Large intestine (tissue), 3 donors: ENCODE measurements at regions not wholly inside any gene's neighbourhood (a gene's known extent, or its start where the extent isn't known, plus 50 kb on each side); places are given as distances from the start of the nearest gene placed in this dataset.
A peak's percentile ranks its signal among the peaks of the same experiment; 100 is the strongest.

Source experiments
- DNase-seq, 2 donors: peaks; one replicate each; pipeline versions ENCODE4 v3.0.0 to v3.0.0-alpha.2; 2013
- H3K27ac ChIP-seq: one replicate; pipeline ENCODE4 v1.5.1; 2013; ENCODE audit warnings: low read length
- H3K27me3 ChIP-seq: 2 replicates; pipeline ENCODE4 v1.6.1; 2013; ENCODE audit warnings: low read length; ENCODE audit not compliant: control insufficient read depth, insufficient read depth
- H3K36me3 ChIP-seq: 2 replicates; pipeline ENCODE4 v1.6.1; 2013; ENCODE audit warnings: low read length; ENCODE audit not compliant: control insufficient read depth, insufficient read depth
- H3K4me1 ChIP-seq: one replicate; pipeline ENCODE4 v1.6.1; 2013; ENCODE audit warnings: low read length; ENCODE audit not compliant: control insufficient read depth, insufficient read depth
- H3K4me3 ChIP-seq: one replicate; pipeline ENCODE4 v1.5.1; 2013; ENCODE audit warnings: low read length
- H3K9me3 ChIP-seq: one replicate; pipeline ENCODE4 v1.6.1; 2013; ENCODE audit warnings: mild to moderate bottlenecking, low read depth, low read length, moderate library complexity; ENCODE audit not compliant: control insufficient read depth
- WGBS: methylation state at CpG from one replicate; pipeline ENCODE4 v1.1.5; 2013; ENCODE audit warnings: low lambda C conversion rate; ENCODE audit not compliant: insufficient coverage; 5-methylcytosine and 5-hydroxymethylcytosine counted together

GRCh38 chr5:12071455-12071854, 167.2 kb upstream of the CTNND2 start:
- WGBS: 100% methylated on average over 2 of the region's 2 CpGs
- Histone ChIP-seq H3K4me1 (no peaks in the 10 kb centered on the region), H3K9me3 (no peaks in the 10 kb centered on the region), H3K27ac (no peak overlapping the region), H3K36me3 (no peaks in the 10 kb centered on the region), H3K4me3 (no peak overlapping the region), H3K27me3 (no peaks in the 10 kb centered on the region)
- no peak for DNase-seq

DNA sequence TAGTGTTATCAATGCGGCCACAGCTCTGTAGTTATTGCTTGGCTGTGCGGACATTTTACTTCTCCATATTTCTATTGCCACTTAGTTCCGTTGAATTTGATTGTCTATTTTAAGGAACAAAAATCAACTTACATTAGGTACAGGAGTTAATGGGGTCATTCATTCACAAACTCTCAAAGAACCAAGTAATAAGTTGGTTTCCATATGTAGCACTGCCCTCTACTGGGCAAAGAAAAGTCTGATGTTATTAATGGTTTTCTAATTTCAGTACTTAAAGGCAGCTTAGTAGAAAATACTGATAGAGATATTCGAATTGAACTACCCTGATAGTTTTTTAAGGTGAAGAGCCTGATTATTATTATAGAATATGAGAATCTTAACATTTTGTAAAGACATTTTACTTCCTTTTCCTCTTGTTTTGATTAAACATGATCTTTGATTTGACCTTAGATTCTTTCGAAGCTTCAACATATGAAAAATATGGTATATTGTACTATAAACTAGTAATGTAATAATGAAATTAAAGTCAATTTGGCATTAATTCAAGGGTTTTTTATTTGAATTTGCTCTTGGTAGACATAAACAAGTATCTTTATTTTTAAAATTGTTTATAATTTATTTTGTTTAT, 119.5 kb upstream of the CTNND2 start:
- no peak overlapping the region for H3K27ac ChIP-seq
- 100% methylated on average over 1 of the region's 5 CpGs for WGBS

DNA sequence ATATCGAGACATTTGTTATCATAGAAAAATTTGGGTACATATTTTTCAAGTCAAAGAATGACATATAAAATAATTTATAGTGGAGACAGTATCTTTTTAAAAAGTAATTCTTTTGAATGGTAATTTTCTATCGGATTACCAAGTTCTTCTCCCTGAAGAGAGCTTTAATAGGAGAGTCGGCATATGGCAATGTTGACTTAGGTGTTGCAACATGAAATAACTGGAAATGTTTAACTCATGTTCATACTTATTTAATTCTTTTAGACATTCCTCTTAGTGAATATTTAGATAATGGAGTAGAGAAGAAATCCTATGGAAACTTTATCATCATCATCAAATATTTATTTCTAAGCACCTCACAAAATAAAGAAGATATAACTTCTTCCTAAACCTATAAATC, 118.2 kb upstream of the CTNND2 start:
- Histone ChIP-seq H3K27ac (no peak overlapping the region), H3K4me3 (no peak overlapping the region), H3K9me3 (no peaks in the 10 kb centered on the region), H3K27me3 (no peaks in the 10 kb centered on the region), H3K36me3 (no peaks in the 10 kb centered on the region), H3K4me1 (no peaks in the 10 kb centered on the region)
- WGBS: 100% methylated on average over 1 of the region's 3 CpGs
- DNase-seq: no peak

More for the DNA sequence above, 119.5 kb upstream of the CTNND2 start:
- H3K36me3 ChIP-seq: no peaks in the 10 kb centered on the region
- H3K4me1 ChIP-seq: no peaks in the 10 kb centered on the region
- DNase-seq: peak; percentile 4 to 27
- H3K27me3 ChIP-seq: no peaks in the 10 kb centered on the region
- peaks cover 3% of the 10 kb centered on the region for H3K9me3 ChIP-seq
- no peak overlapping the region for H3K4me3 ChIP-seq

DNA sequence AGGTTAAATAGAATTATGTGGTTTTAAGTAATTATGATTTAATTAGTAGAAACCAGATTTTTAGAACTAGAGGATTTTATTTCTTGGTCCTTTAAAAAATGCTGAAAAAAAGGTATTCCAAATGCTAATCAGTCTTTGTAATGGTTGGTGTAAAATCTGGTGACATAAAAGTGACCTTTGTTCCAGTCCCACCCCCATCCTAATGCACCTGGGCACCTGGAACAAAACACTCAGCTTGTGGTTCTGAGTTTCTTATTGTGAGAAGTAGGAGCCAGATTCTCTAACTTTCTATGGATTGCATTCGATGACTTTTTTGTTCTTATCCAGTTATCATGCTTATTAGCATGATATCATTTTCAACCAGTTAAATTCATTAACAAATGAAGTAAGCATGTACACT, 115.1 kb upstream of the CTNND2 start:
- H3K36me3 ChIP-seq: no peaks in the 10 kb centered on the region
- WGBS: 100% methylated on average over 1 of the region's 1 CpG
- no peak overlapping the region for H3K27ac ChIP-seq
- no peaks in the 10 kb centered on the region for H3K27me3 ChIP-seq
- no peaks in the 10 kb centered on the region for H3K9me3 ChIP-seq
- no peaks in the 10 kb centered on the region for H3K4me1 ChIP-seq
- H3K4me3 ChIP-seq: no peak overlapping the region
- DNase-seq: peak in 1 of 2 donors; percentile 5

DNA sequence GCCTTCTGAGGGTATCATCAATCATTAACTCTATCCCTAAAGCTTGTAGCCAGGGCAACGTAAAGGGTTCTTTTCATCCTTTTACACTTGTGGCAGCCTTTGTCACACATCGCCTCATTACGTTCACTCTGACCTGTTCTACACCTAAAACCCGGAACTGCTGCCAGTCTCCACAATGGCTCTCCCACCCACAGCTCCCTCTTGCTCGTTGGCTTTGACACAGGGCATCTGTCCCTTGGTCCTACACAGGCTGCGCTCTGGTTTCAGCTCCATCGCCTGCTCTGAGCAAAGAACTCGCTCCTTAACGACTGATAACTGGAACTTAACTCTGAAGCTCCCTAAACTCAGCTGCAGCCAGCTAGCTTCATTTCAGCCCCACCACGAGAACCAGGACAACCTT, 112.8 kb upstream of the CTNND2 start:
- 60% methylated on average over 3 of the region's 10 CpGs for WGBS
- H3K4me3 ChIP-seq: no peak overlapping the region
- H3K4me1 ChIP-seq: no peaks in the 10 kb centered on the region
- no peaks in the 10 kb centered on the region for H3K9me3 ChIP-seq
- H3K27ac ChIP-seq: no peak overlapping the region
- H3K27me3 ChIP-seq: no peaks in the 10 kb centered on the region
- no peaks in the 10 kb centered on the region for H3K36me3 ChIP-seq
- no peak for DNase-seq

- Histone ChIP-seq H3K27me3 (no peaks in the 10 kb centered on the region), H3K27ac (no peak overlapping the region), H3K9me3 (no peaks in the 10 kb centered on the region), H3K36me3 (no peaks in the 10 kb centered on the region), H3K4me3 (no peak overlapping the region), H3K4me1 (no peaks in the 10 kb centered on the region)
- no CpG with 5 or more reads among the region's 7 CpGs for WGBS
- no peak for DNase-seq
Measured at GRCh38 chr5:12016159-12016746, 112.0 kb upstream of the CTNND2 start.

GRCh38 chr5:12013351-12013750, 109.1 kb upstream of the CTNND2 start:
- no peaks in the 10 kb centered on the region for H3K9me3 ChIP-seq
- no peaks in the 10 kb centered on the region for H3K36me3 ChIP-seq
- H3K27ac ChIP-seq: no peak overlapping the region
- no peak for DNase-seq
- no peaks in the 10 kb centered on the region for H3K27me3 ChIP-seq
- WGBS: no CpG with 5 or more reads among the region's 1 CpG
- no peak overlapping the region for H3K4me3 ChIP-seq
- H3K4me1 ChIP-seq: no peaks in the 10 kb centered on the region

DNA sequence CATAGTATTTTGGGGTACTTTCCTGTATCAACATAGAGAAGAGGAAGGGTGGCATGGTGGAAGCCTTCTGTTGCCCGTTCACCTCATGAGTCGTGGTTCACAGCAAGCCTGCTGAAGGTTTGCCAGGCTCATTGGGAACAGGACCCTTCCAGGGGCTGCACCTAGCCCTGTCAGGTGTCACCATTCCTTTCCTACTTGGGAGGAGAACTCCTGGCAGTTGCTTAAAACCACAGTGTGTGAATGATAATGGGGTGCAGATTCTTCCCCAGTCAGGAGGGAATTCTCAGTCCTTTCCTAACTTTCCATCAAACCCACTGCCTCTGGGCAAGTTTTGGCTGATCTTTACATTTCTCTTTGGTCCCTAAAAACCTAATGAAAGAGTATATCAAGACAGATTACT, 99.4 kb upstream of the CTNND2 start:
- H3K9me3 ChIP-seq: no peaks in the 10 kb centered on the region
- no peak overlapping the region for H3K4me3 ChIP-seq
- no CpG with 5 or more reads among the region's 2 CpGs for WGBS
- DNase-seq: no peak
- no peak overlapping the region for H3K27ac ChIP-seq
- H3K36me3 ChIP-seq: no peaks in the 10 kb centered on the region
- H3K27me3 ChIP-seq: no peaks in the 10 kb centered on the region
- no peaks in the 10 kb centered on the region for H3K4me1 ChIP-seq

DNA sequence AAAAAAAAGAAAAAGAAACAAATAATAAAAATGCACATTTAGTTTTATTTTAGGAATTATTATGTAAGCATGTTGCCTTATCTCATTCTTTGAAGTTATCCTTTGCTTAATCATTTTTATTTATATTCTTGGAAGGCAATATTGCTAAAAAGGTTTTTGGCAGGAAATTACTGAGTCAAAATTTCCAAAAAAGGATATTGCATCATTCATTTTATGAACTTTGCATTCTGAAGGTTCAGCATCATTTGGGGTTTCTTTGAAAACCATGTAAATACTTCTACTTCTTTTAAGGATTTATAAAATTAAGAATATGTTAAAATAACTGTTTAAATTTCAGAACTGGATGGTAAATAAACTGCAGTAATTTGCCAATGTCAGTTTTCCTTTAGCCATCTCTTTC, 94.2 kb upstream of the CTNND2 start:
- no peak overlapping the region for H3K4me3 ChIP-seq
- H3K4me1 ChIP-seq: no peaks in the 10 kb centered on the region
- no peaks in the 10 kb centered on the region for H3K36me3 ChIP-seq
- DNase-seq: no peak
- no peaks in the 10 kb centered on the region for H3K9me3 ChIP-seq
- H3K27ac ChIP-seq: no peak overlapping the region
- no peaks in the 10 kb centered on the region for H3K27me3 ChIP-seq

- 100% methylated on average over 3 of the region's 11 CpGs for WGBS
- H3K27ac ChIP-seq: no peak overlapping the region
- DNase-seq: no peak
Measured at GRCh38 chr5:11997942-11998341, 93.7 kb upstream of the CTNND2 start.

DNA sequence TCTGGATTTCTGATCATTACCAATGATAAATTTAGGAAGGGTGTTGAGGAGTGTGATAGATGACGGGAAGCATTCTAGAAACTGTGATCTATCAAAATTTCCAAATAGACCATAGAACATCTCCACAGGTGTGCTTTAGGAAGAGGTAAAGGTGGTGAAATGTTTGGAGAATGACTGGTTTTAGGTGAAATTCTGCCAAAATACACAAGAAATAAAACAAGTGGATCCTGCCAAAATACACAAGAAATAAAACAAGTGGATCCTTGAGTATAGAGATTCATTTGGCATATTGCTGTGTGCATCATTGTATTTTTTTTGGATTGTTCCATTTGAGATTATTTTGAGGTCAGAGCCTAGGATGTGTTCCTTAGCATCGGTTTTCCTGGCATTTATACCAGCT, 88.3 kb upstream of the CTNND2 start:
- no peaks in the 10 kb centered on the region for H3K36me3 ChIP-seq
- WGBS: 60% methylated on average over 1 of the region's 2 CpGs
- no peak overlapping the region for H3K27ac ChIP-seq
- no peaks in the 10 kb centered on the region for H3K9me3 ChIP-seq
- no peaks in the 10 kb centered on the region for H3K4me1 ChIP-seq
- no peak overlapping the region for H3K4me3 ChIP-seq
- no peak for DNase-seq
- no peaks in the 10 kb centered on the region for H3K27me3 ChIP-seq

More at GRCh38 chr5:11997942-11998341, 93.7 kb upstream of the CTNND2 start:
- Histone ChIP-seq H3K9me3 (no peaks in the 10 kb centered on the region), H3K36me3 (no peaks in the 10 kb centered on the region), H3K4me1 (no peaks in the 10 kb centered on the region), H3K27me3 (no peaks in the 10 kb centered on the region), H3K4me3 (no peak overlapping the region)
